Fibroblast of pulmonary artery (primary cell): ENCODE measurements at regions not wholly inside any gene's neighbourhood (a gene's known extent, or its start where the extent isn't known, plus 50 kb on each side); places are given as distances from the start of the nearest gene placed in this dataset.

ENCODE experiments used
- DNase-seq: peaks from one replicate; pipeline ENCODE4 v3.0.0-alpha.2; 2010; ENCODE audit warnings: low read depth
- H3K4me3 ChIP-seq: replicated peaks from 2 replicates; pipeline ENCODE4 v1.5.1; 2011; ENCODE audit warnings: low read depth, mild to moderate bottlenecking, control low read depth, low read length, moderate library complexity
- TF ChIP-seq, protein P1 (sequence below): IDR thresholded peaks from 2 replicates; pipeline ENCODE4 v1.5.1; 2011; ENCODE audit warnings: mild to moderate bottlenecking, control low read depth, low read length, inconsistent platforms; ENCODE audit errors: missing control alignments

DNA sequence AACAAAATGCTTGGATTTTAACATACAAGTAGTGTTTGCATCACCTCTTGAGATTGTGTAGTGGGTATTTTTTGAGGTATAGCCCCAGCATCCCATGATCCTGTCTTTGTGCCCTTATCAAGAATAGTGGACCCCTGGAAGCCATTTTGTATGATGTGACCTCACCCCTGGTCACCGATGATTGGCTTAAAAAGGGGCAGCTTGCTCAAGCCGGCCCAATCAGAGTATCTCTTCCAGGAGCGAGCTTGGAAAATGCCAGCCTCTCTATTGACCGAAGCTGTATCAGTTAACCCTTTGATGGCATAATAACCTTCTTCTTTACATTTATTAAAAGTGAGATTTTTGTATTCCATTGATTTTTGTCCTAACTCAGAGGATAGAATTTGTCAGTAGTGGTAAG lies 55.5 kb upstream of the FAM20A start:
- TF ChIP-seq, protein P1, sequence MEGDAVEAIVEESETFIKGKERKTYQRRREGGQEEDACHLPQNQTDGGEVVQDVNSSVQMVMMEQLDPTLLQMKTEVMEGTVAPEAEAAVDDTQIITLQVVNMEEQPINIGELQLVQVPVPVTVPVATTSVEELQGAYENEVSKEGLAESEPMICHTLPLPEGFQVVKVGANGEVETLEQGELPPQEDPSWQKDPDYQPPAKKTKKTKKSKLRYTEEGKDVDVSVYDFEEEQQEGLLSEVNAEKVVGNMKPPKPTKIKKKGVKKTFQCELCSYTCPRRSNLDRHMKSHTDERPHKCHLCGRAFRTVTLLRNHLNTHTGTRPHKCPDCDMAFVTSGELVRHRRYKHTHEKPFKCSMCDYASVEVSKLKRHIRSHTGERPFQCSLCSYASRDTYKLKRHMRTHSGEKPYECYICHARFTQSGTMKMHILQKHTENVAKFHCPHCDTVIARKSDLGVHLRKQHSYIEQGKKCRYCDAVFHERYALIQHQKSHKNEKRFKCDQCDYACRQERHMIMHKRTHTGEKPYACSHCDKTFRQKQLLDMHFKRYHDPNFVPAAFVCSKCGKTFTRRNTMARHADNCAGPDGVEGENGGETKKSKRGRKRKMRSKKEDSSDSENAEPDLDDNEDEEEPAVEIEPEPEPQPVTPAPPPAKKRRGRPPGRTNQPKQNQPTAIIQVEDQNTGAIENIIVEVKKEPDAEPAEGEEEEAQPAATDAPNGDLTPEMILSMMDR: no peak
- no peak for DNase-seq
- H3K4me3 ChIP-seq: no peak overlapping the region
